Trophoblast cell (in vitro differentiated cells and primary cell): ENCODE measurements at regions not wholly inside any gene's neighbourhood (a gene's known extent, or its start where the extent isn't known, plus 50 kb on each side); places are given as distances from the start of the nearest gene placed in this dataset.

Experiments used
- DNase-seq, 2 donors: peaks; one replicate each; pipeline ENCODE4 v3.0.0-alpha.2; 2016
- H2AFZ ChIP-seq: 2 replicates; pipeline ENCODE4 v1.6.1; 2013; ENCODE audit warnings: low read length, moderate library complexity, mild to moderate bottlenecking; ENCODE audit not compliant: insufficient read depth, poor library complexity
- H2AK5ac ChIP-seq: 2 replicates; pipeline ENCODE4 v1.6.1; 2013; ENCODE audit warnings: mild to moderate bottlenecking, low read length
- H2BK120ac ChIP-seq: 2 replicates; pipeline ENCODE4 v1.6.1; 2013; ENCODE audit warnings: low read length, mild to moderate bottlenecking, moderate library complexity; ENCODE audit not compliant: insufficient read depth, poor library complexity
- H2BK12ac ChIP-seq: 2 replicates; pipeline ENCODE4 v1.6.1; 2013; ENCODE audit warnings: mild to moderate bottlenecking, low read length, moderate library complexity
- H2BK5ac ChIP-seq: 2 replicates; pipeline ENCODE4 v1.6.1; 2013; ENCODE audit warnings: low read length, low read depth, moderate library complexity, mild to moderate bottlenecking; ENCODE audit not compliant: poor library complexity
- H3K14ac ChIP-seq: 2 replicates; pipeline ENCODE4 v1.6.1; 2013; ENCODE audit warnings: mild to moderate bottlenecking, low read length
- H3K18ac ChIP-seq: 2 replicates; pipeline ENCODE4 v1.6.1; 2013; ENCODE audit warnings: mild to moderate bottlenecking, low read length
- H3K23ac ChIP-seq: 2 replicates; pipeline ENCODE4 v1.6.1; 2013; ENCODE audit warnings: low read length
- H3K27ac ChIP-seq: 2 replicates; pipeline ENCODE4 v1.5.1; 2013; ENCODE audit warnings: low read depth, mild to moderate bottlenecking, inconsistent platforms, low read length, moderate library complexity
- H3K27me3 ChIP-seq: 2 replicates; pipeline ENCODE4 v1.6.1; 2013; ENCODE audit warnings: inconsistent platforms, mild to moderate bottlenecking, low read length, moderate library complexity; ENCODE audit not compliant: insufficient read depth
- H3K36me3 ChIP-seq, 2 experiments: 1 replicate in 1 of 2; 2 replicates in 1 of 2; pipeline ENCODE4 v1.6.1; 2013; ENCODE audit warnings: low read length in 2 of 2, mild to moderate bottlenecking in 2 of 2, moderate library complexity in 1 of 2; ENCODE audit not compliant: insufficient read depth in 2 of 2, control insufficient read depth in 1 of 2
- H3K4ac ChIP-seq: 2 replicates; pipeline ENCODE4 v1.6.1; 2013; ENCODE audit warnings: low read depth, mild to moderate bottlenecking, low read length, moderate library complexity
- H3K4me1 ChIP-seq, 2 experiments: 1 replicate in 1 of 2; 2 replicates in 1 of 2; pipeline ENCODE4 v1.6.1; 2013; ENCODE audit warnings: low read length in 2 of 2, mild to moderate bottlenecking in 2 of 2, moderate library complexity in 1 of 2; ENCODE audit not compliant: insufficient read depth in 2 of 2, control insufficient read depth in 1 of 2
- H3K4me2 ChIP-seq: 2 replicates; pipeline ENCODE4 v1.6.1; 2013; ENCODE audit warnings: inconsistent platforms, mild to moderate bottlenecking, low read length, moderate library complexity
- H3K4me3 ChIP-seq: 2 replicates; pipeline ENCODE4 v1.5.1; 2013; ENCODE audit warnings: mild to moderate bottlenecking, low read depth, low read length, inconsistent platforms
- H3K79me1 ChIP-seq: one replicate; pipeline ENCODE4 v1.6.1; 2013; ENCODE audit warnings: low read length
- H3K79me2 ChIP-seq: 2 replicates; pipeline ENCODE4 v1.6.1; 2013; ENCODE audit warnings: low read length, mild to moderate bottlenecking; ENCODE audit not compliant: control insufficient read depth, insufficient read depth, poor library complexity
- H3K9ac ChIP-seq: 2 replicates; pipeline ENCODE4 v1.6.1; 2013; ENCODE audit warnings: mild to moderate bottlenecking, low read length
- H3K9me3 ChIP-seq: 2 replicates; pipeline ENCODE4 v1.6.1; 2013; ENCODE audit warnings: low read depth, mild to moderate bottlenecking, control low read depth, inconsistent platforms, low read length; ENCODE audit not compliant: insufficient read depth
- H4K12ac ChIP-seq: 2 replicates; pipeline ENCODE4 v1.6.1; 2013; ENCODE audit warnings: low read depth, mild to moderate bottlenecking, low read length, moderate library complexity
- H4K8ac ChIP-seq: 2 replicates; pipeline ENCODE4 v1.6.1; 2013; ENCODE audit warnings: low read depth, mild to moderate bottlenecking, low read length, moderate library complexity
- H4K91ac ChIP-seq: one replicate; pipeline ENCODE4 v1.6.1; 2013; ENCODE audit warnings: low read depth, mild to moderate bottlenecking, low read length, moderate library complexity
- WGBS: extraction: QIAGEN DNeasy Blood & Tissue Kit; methylation state at CpG from one replicate; pipeline ENCODE4 v1.1.7; 2013; ENCODE audit warnings: missing lambda C conversion rate; ENCODE audit not compliant: insufficient read length, insufficient coverage; ENCODE audit errors: extremely low coverage; 5-methylcytosine and 5-hydroxymethylcytosine counted together

- Histone ChIP-seq H3K9ac (no peak overlapping the region), H3K4ac (no peak overlapping the region), H3K27ac (no peak overlapping the region), H3K9me3 (no peaks in the 10 kb centered on the region), H3K27me3 (no peaks in the 10 kb centered on the region), H3K4me3 (no peak overlapping the region), H2AFZ (no peak overlapping the region), H3K4me2 (no peak overlapping the region), H4K8ac (no peak overlapping the region), H2BK5ac (no peak overlapping the region), H3K14ac (no peak overlapping the region), H4K12ac (no peak overlapping the region), H3K79me2 (no peaks in the 10 kb centered on the region), H4K91ac (no peak overlapping the region), H3K23ac (no peak overlapping the region), H2BK120ac (no peak overlapping the region), H3K18ac (no peak overlapping the region), H2AK5ac (no peak overlapping the region), H3K36me3 (no peaks in the 10 kb centered on the region), H3K4me1 (no peaks in the 10 kb centered on the region), H3K79me1 (no peaks in the 10 kb centered on the region), H2BK12ac (no peak overlapping the region)
- no CpG with 5 or more reads among the region's 3 CpGs for WGBS
- no peak for DNase-seq
These were observed 101.1 kb upstream of the TMEM132E start for GRCh38 chr17:34478244-34478643.

- Histone ChIP-seq H4K12ac (no peak overlapping the region), H3K14ac (no peak overlapping the region), H3K4me1 (no peaks in the 10 kb centered on the region), H3K23ac (no peak overlapping the region), H3K36me3 (no peaks in the 10 kb centered on the region), H4K8ac (no peak overlapping the region), H3K79me2 (no peaks in the 10 kb centered on the region), H3K9me3 (no peaks in the 10 kb centered on the region), H3K9ac (no peak overlapping the region), H4K91ac (no peak overlapping the region), H2BK12ac (no peak overlapping the region), H2BK120ac (no peak overlapping the region), H3K4me3 (no peak overlapping the region), H2AK5ac (no peak overlapping the region), H3K27me3 (no peaks in the 10 kb centered on the region), H2AFZ (no peak overlapping the region), H3K4ac (no peak overlapping the region), H3K27ac (no peak overlapping the region), H2BK5ac (no peak overlapping the region), H3K18ac (no peak overlapping the region), H3K4me2 (no peak overlapping the region), H3K79me1 (no peaks in the 10 kb centered on the region)
- no peak for DNase-seq
- WGBS: no CpG with 5 or more reads among the region's 4 CpGs
These were observed 104.1 kb upstream of the TMEM132E start for GRCh38 chr17:34475296-34475695.

DNA sequence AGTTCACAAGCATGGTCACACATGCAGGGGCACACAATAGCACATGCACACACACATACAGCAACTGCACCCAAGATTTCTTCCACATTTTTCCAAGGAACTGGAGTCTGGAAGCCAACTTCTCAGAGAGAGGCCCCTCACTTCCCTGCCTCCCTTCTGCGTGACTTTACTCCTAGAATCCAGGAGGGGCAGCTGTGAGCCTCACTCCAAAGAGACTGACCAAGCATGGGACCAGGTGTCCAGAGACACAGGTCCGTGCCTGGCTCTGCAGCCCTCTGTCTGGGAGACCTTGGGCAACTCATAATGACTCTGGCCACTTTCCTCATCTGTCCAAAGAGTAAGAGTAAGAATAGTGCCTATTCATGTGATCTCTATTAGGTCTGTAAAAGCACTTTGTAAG, 104.7 kb upstream of the TMEM132E start:
- DNase-seq: no peak
- no peaks in the 10 kb centered on the region for H3K4me1 ChIP-seq
- H4K12ac ChIP-seq: no peak overlapping the region
- H3K9me3 ChIP-seq: no peaks in the 10 kb centered on the region
- no peaks in the 10 kb centered on the region for H3K79me2 ChIP-seq
- no peak overlapping the region for H4K8ac ChIP-seq
- no peak overlapping the region for H3K14ac ChIP-seq
- no peaks in the 10 kb centered on the region for H3K27me3 ChIP-seq
- no peak overlapping the region for H3K27ac ChIP-seq
- WGBS: no CpG with 5 or more reads among the region's 2 CpGs
- no peak overlapping the region for H3K18ac ChIP-seq
- no peak overlapping the region for H3K23ac ChIP-seq
- H3K79me1 ChIP-seq: no peaks in the 10 kb centered on the region
- H2BK120ac ChIP-seq: no peak overlapping the region
- no peak overlapping the region for H2BK5ac ChIP-seq
- H2BK12ac ChIP-seq: no peak overlapping the region
- H3K4me3 ChIP-seq: no peak overlapping the region
- no peak overlapping the region for H3K9ac ChIP-seq
- H3K36me3 ChIP-seq: no peaks in the 10 kb centered on the region
- H4K91ac ChIP-seq: no peak overlapping the region
- no peak overlapping the region for H3K4ac ChIP-seq
- no peak overlapping the region for H2AK5ac ChIP-seq
- no peak overlapping the region for H3K4me2 ChIP-seq
- no peak overlapping the region for H2AFZ ChIP-seq

DNA sequence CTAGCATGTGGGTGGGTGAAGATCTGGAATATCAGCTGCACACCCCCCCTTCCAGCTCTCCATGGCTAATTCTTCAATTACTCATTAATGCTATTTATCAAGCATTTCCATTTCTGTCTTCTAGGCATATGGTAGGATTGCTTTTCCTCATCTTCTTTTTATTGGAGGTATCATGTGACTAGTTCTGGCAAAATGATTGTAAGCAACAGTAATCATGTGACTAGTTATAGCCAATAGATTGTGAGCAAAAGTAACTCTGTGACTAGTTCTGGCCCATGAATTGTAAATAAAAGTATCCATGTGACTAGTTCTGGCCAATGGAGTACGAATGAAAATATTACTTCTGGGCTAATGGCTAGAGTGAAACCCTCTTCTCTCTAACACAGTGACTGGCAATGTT, 107.0 kb upstream of the TMEM132E start:
- no peak overlapping the region for H3K4me3 ChIP-seq
- no peak overlapping the region for H3K18ac ChIP-seq
- no peaks in the 10 kb centered on the region for H3K36me3 ChIP-seq
- no peaks in the 10 kb centered on the region for H3K79me1 ChIP-seq
- WGBS: no CpG with 5 or more reads among the region's 1 CpG
- no peak overlapping the region for H3K4ac ChIP-seq
- no peaks in the 10 kb centered on the region for H3K4me1 ChIP-seq
- no peak overlapping the region for H3K27ac ChIP-seq
- no peak overlapping the region for H2AK5ac ChIP-seq
- H3K9ac ChIP-seq: no peak overlapping the region
- no peak overlapping the region for H4K12ac ChIP-seq
- no peak overlapping the region for H2AFZ ChIP-seq
- H2BK120ac ChIP-seq: no peak overlapping the region
- DNase-seq: no peak
- no peak overlapping the region for H3K4me2 ChIP-seq
- no peak overlapping the region for H3K14ac ChIP-seq
- no peak overlapping the region for H4K8ac ChIP-seq
- H2BK12ac ChIP-seq: no peak overlapping the region
- no peak overlapping the region for H2BK5ac ChIP-seq
- H4K91ac ChIP-seq: no peak overlapping the region
- no peaks in the 10 kb centered on the region for H3K9me3 ChIP-seq
- no peak overlapping the region for H3K23ac ChIP-seq
- peaks cover 2% of the 10 kb centered on the region for H3K27me3 ChIP-seq
- H3K79me2 ChIP-seq: no peaks in the 10 kb centered on the region
